Thymus (tissue), 11 donors: ENCODE measurements at regions not wholly inside any gene's neighbourhood (a gene's known extent, or its start where the extent isn't known, plus 50 kb on each side); places are given as distances from the start of the nearest gene placed in this dataset.

Source experiments
- DNase-seq, 9 donors: peaks; one replicate each; pipeline ENCODE4 v3.0.0-alpha.2; 2013; ENCODE audit warnings: low spot score in 9 of 9, low read depth in 6 of 9, missing footprints in 1 of 9
- H3K27ac ChIP-seq, 2 donors: one replicate each; pipeline ENCODE4 v1.5.1; 2013; ENCODE audit warnings: control low read depth in 1 of 2, low read depth in 1 of 2, low read length in 1 of 2, mild to moderate bottlenecking in 1 of 2, moderate library complexity in 1 of 2
- H3K27me3 ChIP-seq, 2 donors: one replicate each; pipeline ENCODE4 v1.5.1; 2013; ENCODE audit warnings: low read length in 1 of 2; ENCODE audit not compliant: control insufficient read depth in 2 of 2, insufficient read depth in 1 of 2
- H3K36me3 ChIP-seq, 2 donors: one replicate each; pipeline ENCODE4 v1.5.1; 2013; ENCODE audit warnings: low read length in 1 of 2, mild to moderate bottlenecking in 1 of 2, moderate library complexity in 1 of 2; ENCODE audit not compliant: control insufficient read depth in 2 of 2, insufficient read depth in 2 of 2
- H3K4me1 ChIP-seq, 2 donors: one replicate each; pipeline ENCODE4 v1.5.1; 2013; ENCODE audit warnings: low read length in 2 of 2; ENCODE audit not compliant: control insufficient read depth in 2 of 2, insufficient read depth in 2 of 2
- H3K4me3 ChIP-seq, 2 donors: one replicate each; pipeline ENCODE4 v1.5.1; 2013; ENCODE audit warnings: low read length in 2 of 2, control low read depth in 1 of 2, mild to moderate bottlenecking in 1 of 2
- H3K9me3 ChIP-seq, 2 donors: one replicate each; pipeline ENCODE4 v1.5.1; 2013; ENCODE audit warnings: low read length in 1 of 2, mild to moderate bottlenecking in 1 of 2; ENCODE audit not compliant: control insufficient read depth in 2 of 2, insufficient read depth in 1 of 2
- WGBS: extraction: QIAGEN DNeasy Blood & Tissue Kit; methylation state at CpG from one replicate; pipeline ENCODE4 v1.1.7; 2013; 5-methylcytosine and 5-hydroxymethylcytosine counted together
- donor health status: healthy.

GRCh38 chr3:148395821-148396220 lies 301.9 kb upstream of the AGTR1 start:
- H3K4me1 ChIP-seq = no peaks in the 10 kb centered on the region
- H3K27me3 ChIP-seq = no peaks in the 10 kb centered on the region
- H3K27ac ChIP-seq = no peak overlapping the region
- H3K9me3 ChIP-seq = no peaks in the 10 kb centered on the region
- no peak for DNase-seq
- H3K36me3 ChIP-seq = no peaks in the 10 kb centered on the region
- H3K4me3 ChIP-seq = no peak overlapping the region

DNA sequence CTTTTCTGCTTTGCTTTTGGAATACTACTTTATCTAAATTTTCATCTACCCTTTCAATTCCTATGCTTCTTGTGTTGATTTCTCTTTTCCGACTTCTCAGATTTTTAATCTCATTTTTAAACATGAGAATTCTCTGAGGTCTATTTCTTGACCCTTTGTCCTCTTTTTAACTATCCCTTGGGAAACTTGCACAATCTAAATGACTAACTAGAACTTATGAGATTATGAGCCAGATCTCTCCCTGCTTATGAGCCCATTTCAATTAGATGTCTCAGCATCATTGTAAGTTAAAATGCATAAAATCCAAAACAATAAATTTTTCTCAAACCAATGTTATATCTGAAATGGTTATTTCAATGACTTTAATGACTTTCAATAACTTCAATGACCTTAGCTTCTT lies 296.9 kb upstream of the AGTR1 start:
- 91% methylated on average over 1 of the region's 1 CpG for WGBS
- Histone ChIP-seq H3K4me3 (no peak overlapping the region), H3K4me1 (no peaks in the 10 kb centered on the region), H3K36me3 (no peaks in the 10 kb centered on the region), H3K27ac (no peak overlapping the region), H3K9me3 (no peaks in the 10 kb centered on the region), H3K27me3 (no peaks in the 10 kb centered on the region)
- no peak for DNase-seq

DNA sequence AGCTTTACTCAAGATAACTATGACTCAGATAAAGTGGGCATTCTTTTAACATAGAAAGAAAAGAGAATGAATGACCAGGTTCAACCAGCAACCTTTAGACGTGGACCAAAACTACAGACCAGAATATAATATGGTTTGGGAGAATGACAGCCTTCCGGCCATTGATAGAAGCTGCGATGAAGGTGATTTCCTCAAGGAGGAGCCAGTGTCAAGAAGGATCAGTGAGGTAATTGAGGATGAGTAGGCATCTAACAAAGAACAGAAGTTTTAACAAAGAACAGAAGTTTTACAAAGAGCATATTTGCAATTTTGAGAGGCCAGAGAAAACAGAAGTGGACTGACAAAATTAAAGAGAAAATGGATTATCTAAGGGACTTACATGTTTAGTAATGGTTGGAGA lies 289.0 kb upstream of the AGTR1 start:
- H3K36me3 ChIP-seq = no peaks in the 10 kb centered on the region
- DNase-seq = no peak
- 91% methylated on average over 3 of the region's 3 CpGs for WGBS
- H3K9me3 ChIP-seq = peaks cover 0 to 5% of the 10 kb centered on the region in 2 donors
- H3K27me3 ChIP-seq = no peaks in the 10 kb centered on the region
- H3K4me1 ChIP-seq = no peaks in the 10 kb centered on the region
- no peak overlapping the region for H3K27ac ChIP-seq
- no peak overlapping the region for H3K4me3 ChIP-seq

DNA sequence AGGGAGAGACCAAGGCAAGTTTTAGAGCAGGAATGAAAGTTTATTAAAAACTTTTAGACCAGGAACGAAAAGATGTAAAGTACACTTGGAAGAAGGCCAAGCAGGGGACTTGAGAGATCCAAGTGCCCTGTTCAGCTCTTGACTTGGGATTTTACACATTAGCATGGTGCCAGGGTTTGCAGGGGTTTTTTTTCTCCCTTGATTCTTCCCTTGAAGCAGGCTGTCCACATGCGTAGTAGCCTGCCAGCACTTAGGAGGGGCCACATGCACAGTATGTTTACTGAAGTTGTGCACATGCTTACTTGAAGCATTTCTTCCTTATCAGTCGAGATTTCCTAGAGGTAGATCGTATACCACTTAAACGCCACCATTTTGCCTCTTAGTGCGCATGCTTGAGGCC lies 277.5 kb upstream of the AGTR1 start:
- Histone ChIP-seq H3K27me3 (no peaks in the 10 kb centered on the region), H3K9me3 (no peaks in the 10 kb centered on the region), H3K4me3 (no peak overlapping the region), H3K27ac (no peak overlapping the region), H3K4me1 (no peaks in the 10 kb centered on the region), H3K36me3 (no peaks in the 10 kb centered on the region)
- WGBS = 95% methylated on average over 6 of the region's 6 CpGs
- no peak for DNase-seq

DNA sequence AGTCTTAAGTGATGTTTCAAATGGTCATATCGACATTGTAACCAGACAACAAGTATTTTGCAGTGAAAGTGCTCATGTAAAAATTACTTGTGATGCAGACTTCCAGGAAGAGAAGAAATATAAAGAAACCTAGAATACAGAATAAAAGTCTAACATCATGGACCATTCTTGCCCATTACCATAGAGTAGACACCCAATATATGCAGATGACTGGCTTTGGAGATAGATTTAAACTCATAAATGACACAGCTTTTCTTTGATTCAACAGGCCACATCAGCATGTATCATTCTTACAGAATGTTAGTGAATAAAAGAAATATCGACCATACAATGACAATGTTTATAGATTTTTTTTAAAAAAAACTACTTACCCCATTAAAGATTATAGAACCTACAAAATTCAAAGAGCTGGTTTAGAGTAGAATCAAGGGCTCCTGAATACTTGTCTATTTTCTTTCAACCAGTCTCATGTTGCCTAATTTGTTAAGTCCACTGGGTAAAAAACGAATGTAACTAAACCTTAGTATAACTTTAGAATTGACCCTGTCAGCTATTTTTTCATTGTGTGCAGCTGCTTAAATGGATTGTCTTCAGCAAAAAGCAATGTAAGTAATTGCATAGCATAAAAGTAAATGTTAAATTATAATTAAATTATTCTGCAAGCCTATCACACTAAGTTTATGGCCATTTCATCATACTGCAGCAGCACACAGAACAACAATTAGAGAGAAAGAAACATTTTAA lies 268.7 kb upstream of the AGTR1 start:
- Histone ChIP-seq H3K27ac (no peak overlapping the region), H3K9me3 (no peaks in the 10 kb centered on the region), H3K4me1 (no peaks in the 10 kb centered on the region), H3K27me3 (no peaks in the 10 kb centered on the region), H3K36me3 (no peaks in the 10 kb centered on the region), H3K4me3 (no peak overlapping the region)
- 93% methylated on average over 3 of the region's 3 CpGs for WGBS
- DNase-seq = no peak

DNA sequence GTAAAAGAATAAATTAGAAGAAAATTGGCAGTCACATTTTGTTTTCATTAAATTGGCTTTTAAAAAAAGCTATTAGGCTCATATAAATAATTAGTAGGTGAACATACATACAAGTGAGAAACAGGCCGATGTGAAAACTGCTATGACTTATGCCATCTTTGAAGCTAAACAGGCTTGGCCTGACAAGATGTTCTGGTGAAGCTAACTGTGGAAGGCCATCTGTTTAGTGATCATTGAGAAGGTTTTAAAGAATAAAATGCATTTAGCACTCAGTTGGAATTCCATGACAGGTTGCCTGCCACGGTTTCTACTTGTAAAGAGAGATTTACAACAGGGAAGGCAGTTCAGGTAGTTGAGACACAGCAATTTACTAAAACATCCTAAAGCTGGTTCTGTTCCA lies 264.0 kb upstream of the AGTR1 start:
- 76% methylated on average over 2 of the region's 2 CpGs for WGBS
- no peaks in the 10 kb centered on the region for H3K9me3 ChIP-seq
- no peak overlapping the region for H3K4me3 ChIP-seq
- no peaks in the 10 kb centered on the region for H3K4me1 ChIP-seq
- DNase-seq = no peak
- H3K27ac ChIP-seq = no peak overlapping the region
- H3K36me3 ChIP-seq = no peaks in the 10 kb centered on the region
- no peaks in the 10 kb centered on the region for H3K27me3 ChIP-seq

GRCh38 chr3:148435534-148435933 lies 262.2 kb upstream of the AGTR1 start:
- no peak for DNase-seq
- H3K4me3 ChIP-seq = no peak overlapping the region
- H3K27me3 ChIP-seq = no peaks in the 10 kb centered on the region
- no peaks in the 10 kb centered on the region for H3K4me1 ChIP-seq
- H3K27ac ChIP-seq = no peak overlapping the region
- no peaks in the 10 kb centered on the region for H3K9me3 ChIP-seq
- no peaks in the 10 kb centered on the region for H3K36me3 ChIP-seq

DNA sequence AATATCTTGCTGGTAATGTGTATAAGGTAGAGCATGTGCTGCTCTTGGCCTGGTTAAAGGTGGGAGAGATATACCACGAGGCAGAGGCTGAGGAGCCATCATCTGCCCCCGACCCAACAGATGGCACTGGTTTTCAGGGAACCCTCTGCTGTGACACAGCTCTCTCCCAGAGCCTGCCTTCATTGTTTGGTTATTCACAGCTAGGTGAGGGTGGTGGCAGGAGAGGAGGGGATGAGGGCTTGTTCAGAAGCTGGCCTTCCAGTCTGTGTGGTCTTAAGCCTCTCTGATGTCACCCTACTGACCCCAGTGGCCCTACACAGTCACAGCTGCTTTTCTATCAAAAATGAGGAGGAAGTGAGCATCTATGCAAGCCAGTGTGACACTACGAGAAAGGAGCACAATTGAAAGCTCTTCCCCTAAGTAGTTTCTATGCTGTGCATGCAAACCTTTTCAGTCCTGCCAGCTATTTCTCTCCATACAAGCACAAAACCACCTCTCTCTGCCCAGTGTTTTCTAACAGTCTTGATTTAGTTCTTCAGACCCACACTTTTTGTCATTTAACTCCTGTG lies 258.4 kb upstream of the AGTR1 start:
- Histone ChIP-seq H3K4me3 (no peak overlapping the region), H3K27ac (no peak overlapping the region), H3K27me3 (no peaks in the 10 kb centered on the region), H3K36me3 (no peaks in the 10 kb centered on the region), H3K9me3 (no peaks in the 10 kb centered on the region), H3K4me1 (no peaks in the 10 kb centered on the region)
- WGBS = 75% methylated on average over 3 of the region's 3 CpGs
- no peak for DNase-seq

DNA sequence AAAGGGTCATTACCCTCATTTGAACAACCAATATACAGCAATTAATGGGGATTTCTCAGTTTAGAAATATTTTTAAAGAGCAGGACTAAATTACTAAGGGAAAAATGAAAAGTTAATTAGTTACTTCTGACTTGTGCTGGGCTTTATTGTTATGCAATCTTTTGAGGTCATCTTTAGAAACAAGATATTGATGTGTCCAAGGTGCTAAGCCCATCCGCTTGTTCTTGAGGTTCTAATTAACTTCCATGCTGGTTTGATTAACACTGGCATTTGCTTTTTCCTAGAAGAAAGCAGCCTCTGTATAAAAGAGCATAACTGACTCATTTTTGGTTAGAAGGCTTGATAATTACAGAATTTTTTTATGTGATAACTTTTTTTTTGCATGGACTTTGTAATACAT lies 256.5 kb upstream of the AGTR1 start:
- no peaks in the 10 kb centered on the region for H3K4me1 ChIP-seq
- H3K27ac ChIP-seq = no peak overlapping the region
- 93% methylated on average over 1 of the region's 1 CpG for WGBS
- DNase-seq = no peak
- no peaks in the 10 kb centered on the region for H3K27me3 ChIP-seq
- H3K4me3 ChIP-seq = no peak overlapping the region
- H3K9me3 ChIP-seq = no peaks in the 10 kb centered on the region
- no peaks in the 10 kb centered on the region for H3K36me3 ChIP-seq
